ENCODE measurements at regions not wholly inside any gene's neighbourhood (a gene's known extent, or its start where the extent isn't known, plus 50 kb on each side); places are given as distances from the start of the nearest gene placed in this dataset.

- DNase-seq (ENCODE audit: low read depth) = no peak
Observed at GRCh38 chr1:88068407-88068960, 615.6 kb upstream of the PKN2 start.

- no peak for DNase-seq (ENCODE audit: low read depth)
Observed at GRCh38 chr1:88070956-88071355, 613.1 kb upstream of the PKN2 start.

DNA sequence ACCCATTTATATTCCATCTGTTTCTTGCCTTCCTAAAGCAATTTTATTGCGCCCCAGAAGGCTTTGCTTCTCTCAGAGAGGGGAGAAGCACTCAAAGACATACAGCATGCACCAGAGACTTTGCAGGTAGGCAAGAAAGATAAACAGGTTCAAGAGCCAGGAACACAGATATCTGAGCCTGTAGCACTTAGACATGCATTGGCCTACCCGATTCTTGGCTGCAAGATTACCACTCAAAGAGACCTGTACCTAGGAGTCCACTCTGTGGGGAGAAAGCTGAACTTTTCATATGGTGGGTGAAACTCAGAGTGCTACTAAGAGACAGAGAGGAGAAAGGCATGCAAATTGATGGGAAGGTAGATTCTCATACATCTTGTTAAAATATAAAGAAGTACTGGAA lies 609.4 kb upstream of the PKN2 start:
- DNase-seq (ENCODE audit: low read depth) = no peak

GRCh38 chr1:88075813-88076212 lies 608.3 kb upstream of the PKN2 start:
- DNase-seq (ENCODE audit: low read depth) = no peak

GRCh38 chr1:88079036-88079435 lies 605.0 kb upstream of the PKN2 start:
- DNase-seq (ENCODE audit: low read depth) = no peak

- no peak for DNase-seq (ENCODE audit: low read depth)
Observed at GRCh38 chr1:88080875-88081274, 603.2 kb upstream of the PKN2 start.

DNA sequence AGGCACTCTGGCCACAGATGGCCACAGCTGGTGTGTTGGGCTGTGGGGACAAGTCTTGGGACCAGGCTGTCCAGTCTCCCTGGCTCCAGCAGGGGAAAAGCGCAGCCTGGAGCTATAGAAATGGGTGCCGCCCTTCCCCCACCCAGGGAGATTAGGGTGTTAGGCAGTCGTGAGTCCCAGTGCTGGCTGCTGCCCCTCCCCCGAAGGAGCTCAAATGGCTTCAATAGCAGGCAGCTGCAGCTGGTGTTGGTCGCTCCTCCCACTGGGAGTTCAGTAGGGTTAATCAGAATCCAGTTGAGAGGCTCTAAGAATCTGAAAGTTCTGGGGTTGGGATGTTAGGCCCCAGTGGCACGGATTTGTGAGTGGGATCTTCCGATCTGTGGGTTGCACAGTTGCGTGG lies 595.6 kb upstream of the PKN2 start:
- no peak for DNase-seq (ENCODE audit: low read depth)

- DNase-seq (ENCODE audit: low read depth) = no peak
Observed at GRCh38 chr1:88089961-88090360, 594.1 kb upstream of the PKN2 start.

DNA sequence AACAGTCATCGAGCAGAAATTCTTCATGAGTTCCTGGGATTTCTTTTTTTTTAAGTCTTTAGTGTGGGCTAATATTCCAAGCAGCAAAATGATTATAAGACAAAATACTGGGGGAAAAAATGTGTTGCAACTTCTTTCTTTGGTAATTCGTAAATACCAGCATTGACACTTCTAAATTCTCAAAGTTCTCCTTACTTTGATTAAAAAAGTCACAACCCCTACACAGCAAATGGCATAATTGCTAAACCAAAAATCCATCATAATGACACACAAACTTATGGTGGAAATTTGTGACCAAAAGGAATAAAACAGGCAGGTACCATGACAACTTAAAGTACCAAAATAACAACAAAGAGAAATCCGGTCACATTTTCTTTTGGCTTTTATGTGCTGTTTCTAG lies 585.2 kb upstream of the PKN2 start:
- DNase-seq (ENCODE audit: low read depth) = no peak

- DNase-seq (ENCODE audit: low read depth) = no peak
Observed at GRCh38 chr1:88101041-88101440, 583.0 kb upstream of the PKN2 start.

- no peak for DNase-seq (ENCODE audit: low read depth)
Observed at GRCh38 chr1:88104236-88104635, 579.8 kb upstream of the PKN2 start.

- DNase-seq (ENCODE audit: low read depth) = no peak
Observed at GRCh38 chr1:88104886-88105285, 579.2 kb upstream of the PKN2 start.

- no peak for DNase-seq (ENCODE audit: low read depth)
Observed at GRCh38 chr1:88111816-88112215, 572.3 kb upstream of the PKN2 start.

GRCh38 chr1:88117597-88117996 lies 566.5 kb upstream of the PKN2 start:
- DNase-seq (ENCODE audit: low read depth) = no peak

- DNase-seq (ENCODE audit: low read depth) = no peak
Observed at GRCh38 chr1:88118176-88118845, 565.8 kb upstream of the PKN2 start.

DNA sequence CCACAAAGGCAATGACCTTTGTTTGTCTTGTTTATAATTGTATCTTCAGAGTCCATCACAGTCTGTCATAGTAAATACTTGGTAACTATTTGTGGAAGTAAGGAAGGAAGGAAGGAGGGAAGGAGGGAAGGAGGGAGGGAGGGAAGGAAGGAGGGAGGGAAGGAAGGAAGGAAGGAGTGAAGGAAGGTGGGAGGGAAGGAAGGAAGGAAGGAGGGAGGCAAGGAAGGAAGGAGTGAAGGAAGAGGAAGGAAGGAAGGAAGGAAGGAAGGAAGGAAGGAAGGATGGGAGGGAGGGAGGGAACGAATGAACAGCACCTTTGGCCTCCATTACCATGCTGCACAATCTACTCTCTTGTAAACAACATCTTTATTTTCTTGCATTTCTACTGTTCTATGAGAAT lies 559.5 kb upstream of the PKN2 start:
- no peak for DNase-seq (ENCODE audit: low read depth)

- DNase-seq (ENCODE audit: low read depth) = no peak
Observed at GRCh38 chr1:88126467-88126866, 557.6 kb upstream of the PKN2 start.

DNA sequence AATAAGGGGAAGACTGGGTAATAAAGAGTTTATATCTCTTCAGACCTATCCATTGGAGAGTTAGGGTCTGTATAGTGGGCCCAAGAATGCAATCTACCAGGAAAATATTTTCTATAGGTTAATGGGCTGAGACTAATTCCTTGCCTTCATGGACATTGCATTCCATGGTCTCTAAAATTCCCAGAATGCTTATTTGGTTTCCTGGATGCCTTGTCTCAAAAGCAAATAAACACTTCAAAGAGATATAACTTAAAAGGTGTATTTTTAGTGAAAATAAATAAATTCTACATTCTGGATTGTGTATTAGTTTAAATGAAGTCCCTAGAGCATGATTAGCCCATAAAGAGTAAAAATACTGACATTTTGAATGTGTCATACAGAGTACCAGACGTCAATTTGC lies 550.1 kb upstream of the PKN2 start:
- DNase-seq (ENCODE audit: low read depth) = no peak

GRCh38 chr1:88134983-88135921 lies 548.8 kb upstream of the PKN2 start:
- DNase-seq (ENCODE audit: low read depth) = no peak

GRCh38 chr1:88139633-88140032 lies 544.4 kb upstream of the PKN2 start:
- DNase-seq (ENCODE audit: low read depth) = no peak

DNA sequence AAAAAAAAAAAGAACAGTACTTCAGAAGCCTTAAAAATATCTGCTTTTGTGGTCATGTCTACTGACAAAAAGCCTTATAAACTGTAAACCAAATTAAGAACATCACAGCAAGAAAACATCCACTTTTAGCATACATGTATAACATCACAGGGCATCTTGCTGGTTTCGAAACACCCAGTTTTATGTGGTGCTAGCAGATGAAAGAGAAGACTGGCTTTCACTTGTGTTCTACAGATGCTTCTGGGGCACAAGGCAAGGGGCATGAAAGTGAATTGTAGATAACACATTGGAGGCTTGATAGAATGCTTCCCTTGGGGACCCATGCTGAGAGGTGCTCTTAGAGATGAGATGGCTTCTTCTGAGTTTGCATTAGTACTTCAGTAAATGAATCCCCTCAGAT lies 543.7 kb upstream of the PKN2 start:
- DNase-seq (ENCODE audit: low read depth) = no peak

DNA sequence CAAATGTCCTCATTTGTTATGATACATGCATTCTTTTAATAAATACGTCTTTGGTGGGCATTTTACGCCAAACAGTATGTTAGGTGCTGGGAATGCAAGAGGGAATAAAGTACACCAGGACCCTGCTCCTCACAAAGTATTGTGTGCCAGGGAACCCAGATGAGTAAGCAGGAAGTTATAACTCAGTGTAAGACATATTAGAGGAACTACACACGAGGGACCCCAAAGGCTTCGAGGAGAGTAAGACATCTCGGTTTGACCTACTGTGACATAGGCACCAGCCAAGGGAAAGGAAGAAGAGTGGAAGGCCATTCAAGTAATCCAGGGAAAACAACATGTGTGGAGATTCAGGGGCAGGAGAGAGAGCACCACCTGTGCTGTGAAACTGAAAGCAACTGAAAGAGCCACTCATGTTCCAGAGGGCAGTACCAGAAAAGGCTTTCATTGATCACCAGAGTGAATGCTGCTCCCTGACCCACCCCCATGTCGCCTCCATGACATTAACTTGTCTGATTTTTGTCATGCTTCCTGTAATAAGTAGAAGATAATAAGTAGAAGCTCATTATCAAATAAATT lies 542.5 kb upstream of the PKN2 start:
- no peak for DNase-seq (ENCODE audit: low read depth)

DNA sequence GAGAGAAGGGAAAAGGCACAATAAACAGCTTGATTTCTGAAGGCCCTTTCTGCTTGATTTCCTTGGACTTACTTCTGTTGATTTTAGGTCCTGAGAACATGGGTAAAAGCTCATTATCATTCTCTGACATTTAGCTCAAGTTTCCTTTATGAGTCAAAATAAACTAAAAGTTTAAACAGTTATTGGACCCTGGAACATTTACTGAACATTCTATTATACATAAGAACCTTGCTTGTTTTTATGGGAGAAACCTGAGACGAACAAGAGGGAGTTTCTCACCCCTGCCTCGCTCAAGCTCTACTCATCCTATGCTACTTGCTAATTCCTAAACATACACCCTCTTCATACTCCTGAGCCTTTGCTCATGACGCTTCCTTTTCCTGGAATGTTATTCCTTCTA lies 538.3 kb upstream of the PKN2 start:
- no peak for DNase-seq (ENCODE audit: low read depth)
